Hepatocyte (in vitro differentiated cells): ENCODE measurements at regions not wholly inside any gene's neighbourhood (a gene's known extent, or its start where the extent isn't known, plus 50 kb on each side); places are given as distances from the start of the nearest gene placed in this dataset.
A peak's percentile ranks its signal among the peaks of the same experiment; 100 is the strongest.

Experiments
- DNase-seq: peaks from one replicate; pipeline ENCODE4 v3.0.0-alpha.2; 2016; ENCODE audit warnings: low spot score
- H2AFZ ChIP-seq: fragments of 200-600 bp; sonication (generic); 2 replicates; pipeline ENCODE4 v1.6.0; 2016; ENCODE audit warnings: antibody characterized with exemption, mild to moderate bottlenecking
- H3K27ac ChIP-seq: fragments of 200-600 bp; sonication (generic); 2 replicates; pipeline ENCODE4 v1.5.1; 2016; ENCODE audit warnings: mild to moderate bottlenecking
- H3K27me3 ChIP-seq: fragments of 200-600 bp; sonication (generic); 2 replicates; pipeline ENCODE4 v1.6.1; 2016
- H3K36me3 ChIP-seq: fragments of 200-600 bp; sonication (generic); replicated peaks from 2 replicates; pipeline ENCODE4 v1.5.1; 2016; ENCODE audit warnings: low read depth; ENCODE audit not compliant: insufficient read depth
- H3K4me1 ChIP-seq: fragments of 200-600 bp; sonication (generic); 2 replicates; pipeline ENCODE4 v1.5.1; 2016; ENCODE audit warnings: mild to moderate bottlenecking, moderate library complexity; ENCODE audit not compliant: insufficient read depth
- H3K4me2 ChIP-seq: fragments of 200-600 bp; sonication (generic); 2 replicates; pipeline ENCODE4 v1.6.0; 2016
- H3K4me3 ChIP-seq: fragments of 200-600 bp; sonication (generic); 2 replicates; pipeline ENCODE4 v1.5.1; 2016; ENCODE audit warnings: mild to moderate bottlenecking
- H3K79me2 ChIP-seq: fragments of 200-600 bp; sonication (generic); 2 replicates; pipeline ENCODE4 v1.6.0; 2017; ENCODE audit warnings: mild to moderate bottlenecking
- H3K9me2 ChIP-seq: fragments of 200-600 bp; sonication (generic); replicated peaks from 2 replicates; pipeline ENCODE4 v1.6.0; 2017; ENCODE audit warnings: mild to moderate bottlenecking; ENCODE audit not compliant: insufficient read depth
- H3K9me3 ChIP-seq: fragments of 200-600 bp; sonication (generic); 2 replicates; pipeline ENCODE4 v1.5.1; 2016; ENCODE audit warnings: low read depth, mild to moderate bottlenecking
- H4K20me1 ChIP-seq: fragments of 200-600 bp; sonication (generic); 2 replicates; pipeline ENCODE4 v1.6.0; 2016; ENCODE audit warnings: mild to moderate bottlenecking; ENCODE audit not compliant: insufficient read depth, poor library complexity, severe bottlenecking
- CTCF ChIP-seq: fragments of 200-600 bp; sonication (generic); IDR thresholded peaks from 2 replicates; pipeline ENCODE4 v1.5.1; 2016; ENCODE audit warnings: antibody characterized with exemption, mild to moderate bottlenecking; ENCODE audit not compliant: poor library complexity
- EZH2 ChIP-seq: fragments of 200-600 bp; sonication (generic); IDR thresholded peaks from 2 replicates; pipeline ENCODE4 v1.6.1; 2016; ENCODE audit warnings: antibody characterized with exemption, mild to moderate bottlenecking, borderline replicate concordance
- EZH2phosphoT487 ChIP-seq: fragments of 200-600 bp; sonication (generic); IDR thresholded peaks from one replicate; pipeline ENCODE4 v1.6.1; 2018; ENCODE audit warnings: antibody characterized with exemption, mild to moderate bottlenecking, low read depth, moderate library complexity; ENCODE audit not compliant: unreplicated experiment, severe bottlenecking
- WGBS: methylation state at CpG from one replicate; pipeline ENCODE4 v1.1.6; 2016; ENCODE audit warnings: low lambda C conversion rate; ENCODE audit errors: missing lambda C conversion rate; 5-methylcytosine and 5-hydroxymethylcytosine counted together

- Histone ChIP-seq H3K4me1 (peaks cover 8% of the 10 kb centered on the region), H3K9me2 (no peaks in the 10 kb centered on the region), H3K36me3 (no peaks in the 10 kb centered on the region), H3K4me3 (no peak overlapping the region), H2AFZ (no peak overlapping the region), H3K27me3 (no peaks in the 10 kb centered on the region), H4K20me1 (no peaks in the 10 kb centered on the region), H3K9me3 (no peaks in the 10 kb centered on the region), H3K27ac (no peak overlapping the region), H3K79me2 (no peaks in the 10 kb centered on the region), H3K4me2 (no peak overlapping the region)
- WGBS = 56% methylated on average over 6 of the region's 6 CpGs
- TF ChIP-seq EZH2 (no peak), CTCF (no peak), EZH2phosphoT487 (no peak)
- no peak for DNase-seq
Measured at GRCh38 chr1:212225416-212225815, 59.8 kb upstream of the PPP2R5A start.

GRCh38 chr1:212225871-212226302 lies 59.3 kb upstream of the PPP2R5A start:
- no peak for DNase-seq
- Histone ChIP-seq H3K79me2 (no peaks in the 10 kb centered on the region), H3K4me2 (no peak overlapping the region), H4K20me1 (no peaks in the 10 kb centered on the region), H3K9me2 (no peaks in the 10 kb centered on the region), H3K4me1 (peaks cover 8% of the 10 kb centered on the region), H3K27ac (no peak overlapping the region), H3K9me3 (no peaks in the 10 kb centered on the region), H3K4me3 (no peak overlapping the region), H2AFZ (no peak overlapping the region), H3K27me3 (no peaks in the 10 kb centered on the region), H3K36me3 (no peaks in the 10 kb centered on the region)
- TF ChIP-seq EZH2 (no peak), CTCF (no peak), EZH2phosphoT487 (no peak)
- 89% methylated on average over 4 of the region's 4 CpGs for WGBS

GRCh38 chr1:212226467-212226866 lies 58.7 kb upstream of the PPP2R5A start:
- Histone ChIP-seq H3K27me3 (no peaks in the 10 kb centered on the region), H3K9me3 (no peaks in the 10 kb centered on the region), H3K27ac (no peak overlapping the region), H4K20me1 (no peaks in the 10 kb centered on the region), H3K9me2 (no peaks in the 10 kb centered on the region), H3K4me1 (peaks cover 8% of the 10 kb centered on the region), H3K79me2 (no peaks in the 10 kb centered on the region), H3K4me2 (no peak overlapping the region), H3K36me3 (no peaks in the 10 kb centered on the region), H3K4me3 (no peak overlapping the region), H2AFZ (no peak overlapping the region)
- no peak for DNase-seq
- 95% methylated on average over 3 of the region's 3 CpGs for WGBS
- no peak for TF ChIP-seq EZH2phosphoT487
- no peak for TF ChIP-seq EZH2
- no peak for TF ChIP-seq CTCF

GRCh38 chr1:212228076-212228475 lies 57.1 kb upstream of the PPP2R5A start:
- Histone ChIP-seq H3K4me3 (no peak overlapping the region), H3K4me1 (peaks cover 8% of the 10 kb centered on the region), H4K20me1 (no peaks in the 10 kb centered on the region), H3K4me2 (peak overlapping the region; percentile 38), H3K27ac (peak overlapping the region; percentile 61), H3K27me3 (no peaks in the 10 kb centered on the region), H3K79me2 (no peaks in the 10 kb centered on the region), H3K9me2 (no peaks in the 10 kb centered on the region), H2AFZ (no peak overlapping the region), H3K36me3 (no peaks in the 10 kb centered on the region), H3K9me3 (no peaks in the 10 kb centered on the region)
- TF ChIP-seq EZH2phosphoT487 (no peak), CTCF (no peak), EZH2 (no peak)
- no peak for DNase-seq
- WGBS = 92% methylated on average over 2 of the region's 2 CpGs
